GM18870 (cell line): ENCODE measurements at regions not wholly inside any gene's neighbourhood (a gene's known extent, or its start where the extent isn't known, plus 50 kb on each side); places are given as distances from the start of the nearest gene placed in this dataset.

Experiments
- ATAC-seq: cut with Tn5 transposase; IDR thresholded peaks from one replicate; pipeline ENCODE4 v1.9.1; 2021; ENCODE audit warnings: moderate library complexity; ENCODE audit not compliant: unreplicated experiment

DNA sequence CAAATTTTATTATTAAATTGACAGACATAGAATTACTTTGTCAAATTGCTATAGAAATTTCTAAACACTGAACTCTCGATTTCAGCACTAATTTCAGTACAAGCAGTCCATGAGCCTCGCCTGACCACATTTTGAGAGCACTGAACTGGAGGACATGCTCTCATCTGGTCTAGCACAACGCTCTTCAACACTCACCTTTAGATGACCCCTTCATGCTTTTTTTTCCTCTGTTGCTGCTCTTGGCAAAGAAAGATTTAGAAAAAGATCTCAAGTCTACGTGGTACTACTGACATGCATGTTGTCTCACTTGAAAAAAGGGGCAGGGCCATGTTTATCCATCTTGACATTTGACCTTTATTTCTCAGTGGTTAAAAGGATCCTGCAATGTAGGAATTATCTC lies 981.5 kb downstream of the DIAPH3 start:
- ATAC-seq, result no peak

DNA sequence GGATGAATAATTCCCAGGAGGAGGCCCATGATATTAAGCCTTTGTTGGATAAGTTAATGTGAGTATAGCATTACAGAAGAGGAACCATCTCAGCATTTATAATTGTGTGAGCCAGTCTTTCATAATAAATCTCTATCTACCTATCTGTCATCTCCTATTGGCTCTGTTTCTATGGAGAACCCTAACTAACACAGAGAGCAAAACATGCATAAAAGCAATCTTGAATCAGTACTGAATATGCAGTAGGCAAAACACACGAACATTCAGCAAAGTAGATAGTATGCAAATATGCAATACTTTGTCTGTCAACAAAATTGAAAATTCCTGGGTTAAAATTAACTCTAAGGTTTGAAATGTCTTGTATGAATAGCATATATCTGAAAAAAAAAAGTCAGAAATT lies 966.3 kb downstream of the DIAPH3 start:
- ATAC-seq, result no peak

DNA sequence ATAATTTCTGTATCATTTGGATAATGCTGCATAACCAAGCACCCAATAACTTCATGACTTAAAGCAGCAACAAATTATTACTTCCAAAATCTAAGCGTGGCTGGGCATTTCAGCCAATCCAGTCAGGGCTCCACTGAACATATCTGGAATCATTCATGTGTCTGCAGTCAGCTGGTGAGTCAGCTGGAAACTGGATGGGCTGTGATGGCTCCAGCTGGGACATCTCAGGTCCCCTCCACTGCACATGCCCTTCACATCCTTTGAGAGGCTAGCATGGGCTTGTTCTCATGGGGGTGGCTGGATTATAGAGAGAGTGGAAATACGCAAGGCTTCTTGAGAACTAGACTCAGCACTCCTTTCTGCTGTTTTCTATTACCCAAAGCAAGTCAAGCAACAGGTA lies 961.9 kb downstream of the DIAPH3 start:
- no peak for ATAC-seq

DNA sequence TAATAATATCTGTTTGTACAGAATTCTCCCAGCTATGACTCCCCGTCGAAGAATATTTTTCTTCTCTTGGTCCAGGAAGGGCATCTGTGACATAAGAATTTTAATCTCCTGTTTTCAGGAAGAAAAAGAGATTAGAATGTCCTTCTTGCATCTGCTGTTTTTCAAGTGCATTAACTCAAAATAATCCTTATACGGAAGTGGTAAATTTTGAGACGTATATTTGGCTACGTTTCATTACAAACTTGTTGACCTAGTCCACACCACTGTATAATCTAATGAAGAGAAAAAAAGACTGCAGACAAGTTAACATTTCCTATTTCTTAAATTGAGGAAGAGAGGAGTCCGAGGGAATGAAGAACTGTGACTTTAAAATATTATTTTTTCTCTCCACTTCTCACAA lies 959.9 kb downstream of the DIAPH3 start:
- ATAC-seq, result no peak

DNA sequence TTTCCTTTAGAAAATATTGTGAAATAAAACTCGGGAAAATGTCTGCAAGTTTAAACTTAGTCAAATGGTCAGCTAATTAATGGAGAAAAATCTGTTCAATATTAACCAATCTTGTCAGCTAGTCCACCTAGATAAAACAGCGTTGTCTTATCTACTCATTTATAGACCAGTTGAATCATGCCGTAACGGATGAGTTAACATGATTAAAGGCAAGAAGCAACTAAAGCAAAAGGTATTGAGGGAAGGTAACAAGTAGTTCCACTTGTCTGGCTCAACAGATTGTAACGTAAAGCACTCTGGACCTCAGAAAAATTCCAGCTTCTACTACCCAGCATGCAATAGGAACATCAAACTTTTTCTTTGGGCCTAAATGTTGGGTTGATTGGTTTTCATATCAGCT lies 958.2 kb downstream of the DIAPH3 start:
- no peak for ATAC-seq

DNA sequence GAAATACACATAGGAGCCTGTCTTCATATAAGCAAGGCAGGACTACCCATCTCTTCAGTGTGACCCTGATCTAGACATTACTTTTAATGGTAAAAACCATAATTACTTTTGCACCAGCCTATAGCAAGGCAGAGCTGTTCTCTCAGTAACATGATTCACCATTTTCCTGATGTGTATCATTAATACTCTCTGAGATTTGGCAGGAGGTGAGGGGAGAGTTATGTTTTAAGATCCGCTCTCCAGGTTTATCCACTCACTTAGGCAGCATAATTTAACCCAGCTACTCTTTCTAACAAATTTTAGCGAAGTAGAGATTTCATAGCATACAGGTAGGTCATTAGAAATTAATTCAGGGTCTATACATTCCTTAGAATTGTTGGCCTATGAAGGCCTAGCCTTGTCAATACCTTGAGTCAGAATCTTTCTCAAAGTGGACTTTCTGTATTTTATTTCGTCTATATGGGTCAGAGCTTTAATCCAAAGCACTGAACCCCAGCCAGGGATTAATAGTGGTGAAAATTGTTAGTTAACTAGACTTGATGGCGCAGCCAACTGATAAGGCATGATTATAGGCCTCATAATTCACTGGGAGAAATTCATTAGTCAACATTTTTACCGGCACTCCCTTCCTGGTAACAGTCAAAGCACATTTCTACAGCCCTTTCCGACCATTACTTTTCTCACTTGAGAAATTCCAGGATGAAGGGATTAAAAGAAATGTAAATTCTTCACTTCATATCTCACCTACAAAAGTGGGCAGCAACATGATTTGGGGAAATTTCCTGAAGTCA lies 955.1 kb downstream of the DIAPH3 start:
- ATAC-seq, result no peak

DNA sequence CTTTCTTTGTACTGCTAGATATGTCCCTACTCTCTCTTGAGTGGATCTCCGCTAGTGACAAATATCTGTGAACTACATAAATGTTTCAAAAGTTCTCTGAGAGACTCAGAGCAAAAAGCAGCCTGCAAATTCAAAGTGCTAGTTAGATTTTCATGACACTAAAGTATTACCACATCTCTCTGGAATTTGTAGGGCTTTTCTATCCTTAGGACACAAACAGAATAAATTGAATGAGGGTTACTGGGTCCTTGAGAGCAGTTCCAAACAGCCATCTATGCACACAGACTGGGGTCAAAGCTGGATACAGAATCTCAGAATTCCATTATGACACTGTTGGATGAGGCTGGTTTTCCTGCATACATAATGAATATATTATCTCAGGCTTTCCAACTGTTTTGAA lies 953.2 kb downstream of the DIAPH3 start:
- no peak for ATAC-seq

DNA sequence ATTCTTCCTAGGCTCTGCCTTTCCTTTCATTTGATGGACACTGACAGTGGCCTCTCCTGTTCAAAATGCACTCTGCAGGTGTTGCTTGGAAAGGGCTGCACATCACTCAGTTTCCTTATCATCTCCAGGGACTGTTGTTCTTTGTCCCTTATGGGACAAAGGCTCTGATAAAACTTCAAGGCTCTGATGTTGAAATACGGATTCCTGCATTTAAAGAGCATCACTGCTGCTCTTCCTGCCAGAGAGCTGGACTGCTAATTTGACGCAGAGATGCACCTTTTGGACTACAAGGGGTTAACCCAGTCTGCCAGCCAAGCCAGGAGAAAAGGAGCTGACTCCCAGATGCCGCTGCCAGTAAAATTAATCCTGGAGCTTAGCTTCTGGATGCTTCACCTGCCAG lies 952.1 kb downstream of the DIAPH3 start:
- no peak for ATAC-seq

DNA sequence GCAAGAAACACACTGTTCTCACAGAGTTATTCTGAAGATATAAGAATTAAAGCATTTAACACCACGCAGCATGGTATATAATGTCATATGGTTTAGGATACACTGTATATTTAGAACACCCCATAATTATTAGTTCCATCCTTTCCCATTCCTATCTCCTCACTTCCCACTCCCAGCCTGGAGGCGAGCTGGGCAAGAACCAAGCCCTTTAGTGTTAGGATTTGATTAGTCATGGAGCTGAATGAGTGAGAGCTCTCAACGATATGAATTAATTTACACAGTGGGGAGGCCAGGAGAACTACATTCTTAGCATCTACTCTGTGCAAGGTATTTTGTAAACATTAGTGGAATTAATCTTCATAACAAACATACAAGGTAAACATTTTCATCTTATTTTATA lies 934.3 kb downstream of the DIAPH3 start:
- ATAC-seq, result no peak

DNA sequence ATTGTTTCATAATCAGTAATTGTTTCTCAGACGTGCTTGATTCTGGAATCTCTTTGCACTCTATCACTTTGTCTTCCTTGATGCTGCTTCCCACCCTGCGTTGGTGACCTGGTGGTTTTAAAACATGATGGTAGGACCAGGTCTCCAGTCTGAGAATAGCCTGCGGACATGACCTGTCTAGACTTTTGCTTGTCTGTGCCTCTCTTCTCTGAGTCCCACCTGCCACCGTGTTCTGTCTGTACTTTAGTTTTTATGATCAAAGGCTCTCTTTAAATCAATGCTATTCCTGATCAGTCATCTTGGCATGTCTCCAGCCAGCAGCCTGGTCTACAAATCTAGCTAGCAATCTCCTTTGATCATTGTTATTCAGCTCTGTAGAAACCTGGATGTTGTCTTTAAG lies 933.9 kb downstream of the DIAPH3 start:
- no peak for ATAC-seq

DNA sequence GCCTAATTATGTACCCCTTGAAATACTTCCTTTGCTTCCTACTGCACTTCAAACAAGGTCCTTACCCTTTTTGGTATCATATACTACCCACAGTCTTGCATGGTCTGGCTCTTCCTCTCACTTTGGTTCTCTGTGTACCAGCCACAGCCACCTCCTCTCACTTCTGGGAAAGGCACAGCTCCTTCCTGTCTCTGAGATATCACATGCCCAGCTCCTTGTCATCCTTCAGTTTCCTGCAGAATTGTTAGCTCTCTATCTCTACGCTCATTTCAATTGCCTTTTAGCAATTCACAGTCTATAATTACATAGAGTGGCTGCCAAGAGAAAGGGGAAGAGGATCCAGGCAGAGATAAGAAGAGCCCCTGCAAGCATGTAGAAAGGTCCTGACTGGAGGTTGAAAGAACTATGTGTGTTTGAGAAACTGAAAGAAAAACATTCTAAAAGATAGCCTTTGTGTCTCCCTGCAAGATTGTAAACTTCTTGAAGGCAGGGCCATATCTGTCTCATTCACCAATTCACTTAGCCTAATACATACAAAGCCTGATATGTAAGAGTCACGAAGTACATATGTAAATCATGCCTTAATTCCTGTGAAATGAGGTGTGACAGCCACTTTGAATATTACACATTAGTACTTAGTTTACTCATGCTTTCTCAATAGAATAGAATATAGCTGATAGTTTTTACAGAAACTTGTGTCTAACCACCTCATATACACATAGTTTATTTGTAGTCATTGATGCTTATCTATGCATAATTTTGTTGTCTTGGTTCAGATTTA lies 933.1 kb downstream of the DIAPH3 start:
- no peak for ATAC-seq

DNA sequence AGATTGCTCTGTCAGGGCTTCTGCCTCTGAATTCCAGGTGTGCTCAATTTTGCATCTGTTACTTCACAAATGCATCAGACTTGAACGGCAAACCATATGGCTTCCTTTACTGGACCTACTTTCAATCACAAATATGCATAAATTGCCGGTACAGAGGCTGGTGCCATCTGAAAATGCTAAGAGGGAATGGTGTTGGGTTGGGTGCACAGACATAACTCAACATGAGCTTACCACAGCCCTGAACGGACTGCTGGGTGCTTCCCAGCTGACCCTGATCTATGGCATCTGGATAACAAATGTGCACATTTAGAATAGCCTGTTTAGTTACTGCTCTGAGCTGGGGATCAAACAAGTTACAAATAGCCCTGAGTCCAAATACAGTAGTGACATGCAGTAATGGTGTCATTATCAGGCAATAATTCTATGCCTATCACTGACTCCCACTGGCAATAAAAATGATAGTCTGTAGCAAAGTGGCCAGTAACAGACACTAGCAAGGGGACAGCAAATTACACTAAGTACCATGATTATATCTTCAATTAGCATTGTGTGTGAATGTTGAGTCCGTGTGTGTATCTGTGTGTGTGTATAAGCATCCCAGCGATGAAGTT lies 927.3 kb downstream of the DIAPH3 start:
- ATAC-seq, result no peak

DNA sequence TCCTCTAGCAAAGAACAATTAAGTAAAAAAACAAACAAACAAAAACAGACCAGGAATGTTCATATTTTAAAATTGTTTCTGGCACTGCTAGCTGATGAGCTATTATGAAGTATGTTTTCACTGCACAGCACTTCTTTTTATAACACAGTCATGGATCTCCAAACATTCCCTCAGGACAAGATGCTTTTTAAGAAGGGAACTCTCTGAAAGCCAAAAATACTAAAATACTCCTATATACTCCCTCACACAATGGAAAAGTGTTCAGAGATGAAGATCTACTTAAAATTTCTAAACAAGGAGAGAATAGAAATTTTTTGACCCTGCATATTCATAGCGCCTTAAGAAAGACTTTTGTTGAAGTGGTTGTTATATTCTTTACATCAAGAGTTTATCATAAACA lies 926.8 kb downstream of the DIAPH3 start:
- no peak for ATAC-seq

DNA sequence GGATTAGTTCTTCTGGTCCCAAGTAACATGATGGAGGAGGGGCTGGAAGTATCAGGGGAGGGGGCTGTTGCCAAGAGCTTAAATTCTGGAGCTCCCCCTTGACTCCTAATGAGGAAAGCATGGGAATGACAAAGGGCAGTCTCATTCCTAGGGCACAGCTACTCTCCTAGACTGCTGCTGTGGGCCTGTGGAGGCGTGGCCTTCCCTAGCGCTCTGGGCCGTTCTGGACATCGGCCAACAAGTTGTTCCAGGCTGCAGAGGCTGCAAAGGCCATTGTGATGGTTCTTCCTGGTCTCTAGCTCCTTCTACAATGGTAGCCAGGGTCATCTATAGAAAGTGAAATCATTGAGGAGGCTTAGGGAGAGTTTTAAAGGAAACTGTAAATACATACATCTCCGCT lies 916.6 kb downstream of the DIAPH3 start:
- no peak for ATAC-seq

DNA sequence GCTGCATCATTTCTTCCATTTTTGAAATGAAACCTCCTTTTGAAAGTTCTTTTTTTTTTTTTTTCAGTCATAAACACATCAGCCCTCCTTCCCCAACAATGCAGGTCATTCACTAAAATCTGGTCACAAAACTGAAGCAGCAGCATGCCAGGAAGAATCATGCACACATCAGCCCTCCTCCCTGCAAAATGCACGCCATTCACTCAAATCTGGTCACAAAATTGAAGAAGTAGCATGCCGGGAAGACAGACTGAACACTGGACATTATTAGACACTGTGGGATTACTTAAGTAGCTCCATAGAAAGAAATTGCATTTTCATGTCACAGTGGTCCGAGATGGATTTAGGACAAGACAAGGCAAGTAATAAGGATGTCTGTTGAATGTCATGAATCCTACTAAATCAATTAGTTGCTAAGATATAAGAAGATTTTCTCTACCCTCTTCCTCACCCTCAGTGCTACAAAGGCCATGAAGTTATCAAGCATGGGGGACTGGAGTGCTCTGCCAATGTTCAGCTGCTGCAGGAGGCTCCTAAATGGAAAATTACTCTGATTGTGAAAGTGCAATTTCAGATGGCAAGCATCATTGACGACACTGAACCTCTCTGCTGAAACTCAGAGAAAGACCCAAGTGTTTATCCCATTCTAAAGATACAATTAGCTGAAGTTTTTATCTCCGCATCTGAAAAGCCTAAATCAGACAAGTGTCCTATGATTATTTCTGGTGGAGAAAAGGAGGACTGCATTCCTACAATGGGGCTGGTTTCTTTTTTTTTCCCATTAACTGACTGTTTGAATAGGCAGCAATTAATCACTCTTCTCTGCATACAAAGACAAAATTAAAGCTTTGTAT lies 913.2 kb downstream of the DIAPH3 start:
- no peak for ATAC-seq

DNA sequence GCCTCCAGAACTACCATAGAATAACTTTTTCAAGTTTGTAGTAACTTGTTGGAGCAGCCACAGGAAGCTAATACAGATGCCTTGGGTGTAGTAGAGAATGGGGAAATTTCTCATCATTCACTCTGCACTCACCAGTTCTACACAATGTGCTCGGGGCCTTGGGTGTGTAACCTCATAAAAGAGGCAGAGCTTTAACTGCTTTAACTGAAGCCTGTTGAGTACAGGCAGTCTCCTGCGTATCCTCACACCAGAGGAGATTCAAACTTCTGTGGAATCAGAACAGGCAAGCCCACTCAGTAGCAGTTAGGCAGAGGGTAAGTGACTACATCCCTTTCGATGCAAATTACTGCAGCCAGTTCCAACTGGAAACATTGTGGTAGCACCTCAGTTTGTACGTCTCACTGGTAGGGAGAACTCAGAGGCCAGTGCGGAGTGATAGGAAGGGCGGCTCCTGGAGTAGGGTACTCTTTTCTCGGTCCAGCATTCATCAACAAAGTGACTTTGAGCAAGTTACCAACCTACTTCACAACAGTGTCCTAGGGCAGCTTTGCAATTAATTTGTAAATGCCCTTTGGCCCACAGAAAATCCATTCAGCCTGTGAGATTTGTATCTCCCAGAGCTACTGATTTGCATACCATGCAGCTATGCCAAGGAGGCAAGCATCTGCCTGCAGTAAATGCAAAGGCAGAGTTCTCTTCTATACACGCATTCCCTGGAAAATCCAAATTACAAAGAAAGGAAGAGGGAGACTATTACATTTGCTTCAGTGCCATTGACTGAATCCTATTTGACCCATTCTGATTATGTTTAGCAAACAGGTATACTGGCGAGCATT lies 904.3 kb downstream of the DIAPH3 start:
- ATAC-seq, result no peak

DNA sequence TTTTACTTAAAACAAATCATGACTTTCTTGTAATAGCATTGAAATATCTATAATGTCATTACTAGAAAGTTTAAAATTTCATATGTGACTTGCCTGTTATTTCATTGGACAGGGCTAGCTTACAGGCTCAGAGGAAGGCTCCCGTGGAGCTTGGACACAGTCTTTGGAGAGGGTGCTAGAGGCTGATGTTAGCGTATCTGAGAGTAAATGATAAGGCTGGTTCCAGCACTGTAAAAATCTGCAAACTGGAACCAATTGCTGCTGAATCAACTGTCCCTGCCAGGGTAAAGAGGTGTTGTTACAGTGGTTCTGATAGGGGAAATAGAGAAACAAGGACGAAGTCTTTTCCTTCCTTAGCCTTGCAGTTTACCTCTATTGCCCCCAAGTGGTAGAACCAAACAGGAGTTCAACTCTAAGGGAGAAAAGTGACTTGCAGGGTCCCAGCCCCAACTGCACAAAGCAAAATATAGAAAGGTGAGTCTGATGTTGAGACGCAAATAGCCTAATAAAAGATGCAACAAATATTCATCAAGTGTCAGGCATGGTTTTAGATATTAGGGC lies 901.7 kb downstream of the DIAPH3 start:
- no peak for ATAC-seq

DNA sequence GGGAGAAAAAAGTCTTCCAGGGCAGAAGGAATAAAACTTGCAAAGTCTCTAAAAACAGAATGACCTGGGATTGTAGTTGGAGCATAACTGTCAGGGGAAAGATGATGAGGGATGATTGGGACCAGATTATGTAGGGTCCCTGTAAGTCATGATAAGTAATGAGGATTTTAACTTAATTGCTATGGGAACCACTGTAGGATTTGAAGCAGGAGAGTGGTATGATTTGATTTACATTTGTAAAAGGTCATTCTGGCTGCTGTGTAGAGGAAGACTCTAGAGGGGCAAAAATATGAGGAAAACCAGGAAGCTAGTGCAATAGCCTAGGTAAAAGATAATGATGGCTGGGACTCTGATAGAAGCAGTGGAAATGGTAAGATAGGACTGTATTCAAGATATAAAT lies 900.2 kb downstream of the DIAPH3 start:
- no peak for ATAC-seq

DNA sequence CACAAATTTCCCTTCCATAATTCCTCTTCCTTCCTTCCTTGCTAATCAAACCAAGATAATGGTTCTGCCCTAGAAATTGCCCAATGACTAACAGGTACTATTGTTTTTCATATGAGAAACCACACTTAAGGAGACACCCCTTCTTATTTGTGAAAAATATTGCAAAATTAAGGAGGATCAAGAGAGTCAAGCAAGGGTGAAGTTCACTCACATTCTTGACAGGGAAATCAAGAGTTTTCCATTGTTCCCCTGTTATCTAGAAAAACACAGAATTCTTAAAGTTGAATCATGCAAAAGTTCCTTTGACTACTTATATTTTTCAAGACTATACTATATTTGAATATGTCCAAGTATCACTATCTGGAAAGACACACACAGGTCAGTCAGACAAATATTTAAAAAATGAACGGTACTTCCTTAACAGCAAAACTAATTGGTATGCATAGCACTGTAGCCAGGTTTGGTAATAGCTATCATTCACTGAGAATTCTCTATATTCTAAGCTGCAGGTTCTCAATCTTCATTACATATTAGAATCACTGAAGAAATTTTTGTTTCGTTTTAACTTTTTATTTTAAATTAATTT lies 897.2 kb downstream of the DIAPH3 start:
- no peak for ATAC-seq

DNA sequence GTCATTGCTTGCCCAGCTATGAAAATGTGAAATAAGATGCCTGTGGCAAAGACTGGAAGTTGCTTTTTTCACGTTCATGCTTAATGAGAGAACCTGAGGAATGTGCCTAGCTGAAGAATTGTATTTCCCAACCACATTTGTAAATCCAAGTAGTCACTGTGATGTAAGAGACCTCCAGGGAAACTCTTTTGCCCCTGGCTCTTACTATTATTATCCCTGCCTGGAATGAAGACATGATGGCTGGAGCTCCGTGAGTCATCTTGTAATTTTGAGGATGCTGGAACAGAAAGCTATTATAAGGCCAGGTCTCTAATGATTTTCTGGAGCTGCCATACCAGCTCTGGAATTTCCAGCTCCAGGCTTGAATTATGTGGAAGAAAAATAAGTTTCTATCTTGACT lies 894.3 kb downstream of the DIAPH3 start:
- ATAC-seq, result no peak
